ENCODE measurements at regions not wholly inside any gene's neighbourhood (a gene's known extent, or its start where the extent isn't known, plus 50 kb on each side); places are given as distances from the start of the nearest gene placed in this dataset.

GRCh38 chr9:69975681-69976080 lies 68.0 kb upstream of the MAMDC2 start:
- no peak for TF ChIP-seq CTCF (IDR thresholded peaks at IDR 0.05)
- no peak for TF ChIP-seq POLR2A (IDR thresholded peaks at IDR 0.05)
